GM21737 (cell line): ENCODE measurements at regions not wholly inside any gene's neighbourhood (a gene's known extent, or its start where the extent isn't known, plus 50 kb on each side); places are given as distances from the start of the nearest gene placed in this dataset.

ENCODE experiments used
- ATAC-seq: cut with Tn5 transposase; IDR thresholded peaks from one replicate; pipeline ENCODE4 v1.9.1; 2021; ENCODE audit warnings: mild to moderate bottlenecking, moderate library complexity; ENCODE audit not compliant: unreplicated experiment

DNA sequence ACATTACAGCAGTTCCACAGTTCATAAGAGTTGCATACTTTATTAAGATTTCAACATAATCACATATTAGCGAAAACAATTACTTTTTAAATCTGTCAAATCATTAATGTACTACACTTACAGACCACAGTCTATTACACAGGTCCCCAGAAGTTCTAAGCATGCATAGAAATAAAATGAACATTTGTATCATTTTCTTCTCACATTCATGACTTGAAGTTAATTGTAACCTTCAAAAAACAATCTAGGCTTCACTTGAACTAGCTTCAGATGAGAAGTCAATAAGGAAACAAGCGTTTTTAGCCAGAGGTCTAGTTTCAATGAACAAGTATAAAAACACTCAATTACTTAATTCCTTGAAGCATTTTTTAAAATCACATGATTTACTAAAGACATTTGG is 238.3 kb downstream of the HACE1 start:
- no peak for ATAC-seq

DNA sequence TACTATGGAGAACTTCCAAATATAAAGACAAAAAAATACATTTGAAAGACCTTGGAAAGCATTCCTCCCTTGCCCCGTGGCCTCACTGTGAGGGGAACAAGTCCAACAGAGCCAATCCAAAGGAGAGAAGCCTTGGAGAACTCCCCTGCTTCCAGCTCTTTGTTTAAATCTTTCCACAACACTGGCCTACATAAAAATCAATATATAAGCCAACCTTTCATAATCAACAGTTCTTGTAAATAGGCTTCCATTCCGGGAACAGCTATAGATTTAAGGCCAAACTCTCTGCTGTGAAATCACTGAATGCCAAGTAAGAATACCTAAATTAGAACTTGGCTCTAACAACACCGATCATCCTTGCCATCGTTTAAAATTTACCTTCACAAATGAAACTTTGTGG is 242.1 kb downstream of the HACE1 start:
- no peak for ATAC-seq

DNA sequence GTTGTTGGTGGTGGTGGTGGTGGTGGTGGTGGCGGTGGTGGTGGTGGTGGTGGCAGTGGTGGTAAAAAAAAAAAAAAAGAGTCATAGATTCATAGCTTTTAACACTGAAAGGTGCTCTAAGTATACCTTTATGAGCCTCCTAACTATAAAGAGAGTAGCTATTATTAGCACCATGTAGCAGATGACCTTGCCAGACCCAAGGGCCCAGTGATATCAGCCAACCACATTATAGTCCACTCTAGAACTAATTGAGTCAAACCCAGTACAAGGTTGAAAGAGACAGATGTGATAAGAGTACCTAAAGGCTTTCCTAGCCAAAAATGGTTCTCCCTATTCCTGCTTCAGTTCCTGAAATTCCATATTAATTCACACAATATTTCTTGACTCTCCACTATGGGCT is 245.3 kb downstream of the HACE1 start:
- ATAC-seq: no peak

DNA sequence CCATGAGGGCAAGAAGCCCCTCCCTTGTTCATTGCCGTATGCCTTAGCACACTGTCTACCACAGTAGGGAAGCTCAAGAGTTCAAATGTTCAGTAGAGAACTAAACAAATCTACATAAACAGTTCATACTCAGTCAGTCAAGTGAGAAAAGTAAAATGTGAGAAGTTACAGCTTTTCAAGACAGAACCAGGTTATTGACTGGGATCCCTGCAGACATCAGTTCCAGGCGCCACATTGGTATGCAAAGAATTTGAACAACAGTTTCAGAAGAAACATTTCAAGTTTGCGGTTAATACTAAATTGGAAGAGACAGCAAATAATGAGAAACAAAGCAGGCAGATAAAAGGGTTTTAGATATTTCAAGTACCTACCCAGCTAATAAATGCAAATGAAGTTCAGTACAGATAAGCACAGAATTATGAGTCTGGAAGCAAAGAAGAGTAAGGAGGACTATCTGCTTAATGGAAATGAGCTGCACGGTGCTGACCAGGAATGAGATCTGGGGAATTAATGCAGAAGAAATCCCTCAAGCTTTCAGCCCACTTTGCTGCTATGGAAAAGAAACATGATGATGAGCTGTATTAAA is 246.2 kb downstream of the HACE1 start:
- no peak for ATAC-seq

DNA sequence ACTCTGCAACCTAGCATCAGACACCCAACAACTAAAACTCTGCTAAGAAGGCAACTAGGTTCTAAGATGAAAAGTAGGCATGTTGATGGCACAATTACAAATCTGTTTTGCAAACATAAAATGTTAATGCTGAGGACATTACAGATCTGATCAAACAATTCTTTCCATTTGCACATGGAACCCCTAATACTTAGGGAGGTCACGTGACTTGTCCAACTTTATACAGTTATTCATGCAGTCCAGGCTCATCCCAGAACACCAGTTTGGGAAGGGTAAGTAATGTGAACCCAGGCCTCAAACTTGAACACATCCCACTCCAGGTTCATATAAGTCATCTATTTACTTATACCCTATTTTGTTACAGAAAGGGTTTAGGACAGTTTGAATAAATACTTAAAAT is 247.2 kb downstream of the HACE1 start:
- ATAC-seq: no peak

DNA sequence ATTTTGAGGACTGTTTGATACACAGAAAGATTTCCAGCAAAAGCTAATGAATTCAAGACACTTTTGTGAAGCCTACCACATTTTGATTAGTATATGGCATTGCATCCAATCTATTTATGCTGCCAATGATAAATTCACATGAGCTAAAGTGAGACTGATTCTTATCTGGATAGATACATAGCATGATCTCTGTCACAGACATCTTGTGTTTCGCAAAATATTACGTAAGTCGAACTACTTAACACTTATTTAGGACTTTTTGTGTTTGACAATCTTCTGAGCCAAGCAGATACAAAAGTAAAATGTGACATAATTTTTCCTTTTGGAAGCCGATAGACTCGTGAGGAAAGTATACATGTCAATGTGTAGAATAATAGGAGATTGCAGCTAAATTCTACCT is 251.6 kb downstream of the HACE1 start:
- ATAC-seq: no peak

DNA sequence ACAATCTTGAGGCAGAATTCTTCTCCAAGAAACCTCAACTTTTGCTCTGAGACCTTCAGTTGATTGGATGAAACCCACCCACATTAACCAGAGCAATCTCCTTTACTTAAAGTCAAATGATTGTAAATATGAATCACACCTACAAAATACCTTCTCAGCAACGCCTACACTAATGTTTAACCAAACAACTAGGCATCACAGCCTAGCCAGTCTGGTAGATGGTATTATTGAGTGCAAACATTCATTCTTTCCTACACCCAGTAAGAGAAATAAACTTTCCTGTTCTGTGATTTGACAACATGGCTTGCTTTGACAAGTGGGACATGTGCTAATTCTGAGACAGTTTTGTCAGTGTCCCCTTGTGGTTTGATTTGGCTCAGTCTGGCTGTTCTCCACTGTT is 252.2 kb downstream of the HACE1 start:
- no peak for ATAC-seq

DNA sequence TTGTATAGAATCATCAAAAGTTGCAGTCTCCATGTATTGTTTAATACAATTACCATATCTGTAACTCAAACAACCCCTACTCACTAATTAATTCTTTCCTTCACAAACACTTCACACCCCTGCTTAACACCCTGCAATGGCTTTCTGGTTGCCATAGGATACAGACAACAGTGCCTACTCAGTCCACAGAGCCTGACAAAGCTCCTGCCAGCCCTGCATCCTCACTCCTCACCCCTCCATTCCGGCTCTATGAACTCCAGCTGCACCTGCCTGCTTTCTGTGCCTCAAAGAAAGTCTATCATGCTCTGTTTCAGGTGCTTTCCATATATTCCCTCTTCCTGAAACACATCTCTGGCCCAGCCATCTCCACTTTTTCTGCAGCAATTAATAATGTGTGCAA is 253.4 kb downstream of the HACE1 start:
- no peak for ATAC-seq

DNA sequence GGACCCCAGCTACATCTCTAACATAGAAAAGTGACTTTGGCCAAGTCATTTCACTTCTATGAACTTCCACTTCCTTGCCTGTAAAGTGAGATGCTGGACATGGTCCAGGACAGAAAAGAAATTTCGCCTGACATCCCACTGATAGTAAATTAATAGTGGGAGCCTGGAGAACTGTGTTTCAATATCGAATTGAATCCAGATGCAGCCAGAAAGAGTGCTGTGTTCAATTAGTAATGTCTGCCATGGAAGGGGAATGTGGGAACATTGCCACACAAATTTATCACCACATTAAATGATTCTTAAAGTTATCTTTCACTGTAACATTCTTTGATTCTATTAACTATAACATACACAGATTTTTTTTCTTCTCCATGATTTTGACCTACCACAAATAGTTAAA is 255.0 kb downstream of the HACE1 start:
- ATAC-seq: no peak

DNA sequence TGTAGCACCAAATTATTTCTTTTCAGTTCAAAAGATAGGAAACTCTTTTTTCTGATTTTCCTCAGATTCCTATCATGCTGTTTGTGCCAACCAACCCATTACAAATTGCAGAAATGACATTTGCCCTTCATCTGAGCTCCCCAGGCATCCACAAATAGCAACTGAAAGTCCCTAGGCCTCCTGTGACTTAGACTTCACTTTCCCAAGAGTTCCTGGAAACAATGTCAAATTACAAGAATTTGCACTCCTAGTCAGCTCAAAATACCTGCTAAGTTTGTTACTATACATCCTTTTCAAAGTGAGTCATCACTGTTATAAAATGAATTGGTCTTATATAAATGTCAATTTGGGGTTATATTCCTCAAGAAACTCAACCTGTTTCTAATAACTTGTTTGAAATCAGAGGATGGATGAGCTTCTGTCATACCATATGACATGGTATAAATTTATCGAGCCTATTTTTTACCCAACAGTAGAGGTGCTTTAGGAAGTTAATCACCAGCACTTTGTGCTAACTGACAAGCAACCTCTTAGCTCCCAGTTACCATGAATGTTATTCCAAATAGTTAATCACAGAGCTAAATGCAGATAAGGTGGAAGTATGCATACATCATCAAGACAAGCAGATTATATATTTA is 256.5 kb downstream of the HACE1 start:
- no peak for ATAC-seq

DNA sequence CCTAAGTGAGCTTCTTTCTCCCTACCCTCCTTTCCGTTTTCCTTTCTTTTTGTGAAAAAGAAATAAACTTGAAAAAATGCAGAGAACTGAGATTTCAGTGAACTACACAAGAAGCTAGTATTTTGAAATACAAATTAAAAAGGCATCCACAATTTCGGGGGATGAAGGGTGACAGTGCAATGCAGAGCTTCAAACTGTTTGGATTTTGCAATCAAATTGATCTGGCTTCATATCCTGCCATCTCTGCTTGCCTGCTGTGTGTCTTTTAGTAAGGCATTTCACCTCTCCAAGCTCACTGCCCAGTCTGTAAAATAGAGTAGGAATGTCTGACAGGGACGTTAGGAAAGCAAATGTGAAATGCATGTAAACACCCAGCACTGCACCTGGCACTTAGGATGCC is 258.0 kb downstream of the HACE1 start:
- ATAC-seq: no peak

DNA sequence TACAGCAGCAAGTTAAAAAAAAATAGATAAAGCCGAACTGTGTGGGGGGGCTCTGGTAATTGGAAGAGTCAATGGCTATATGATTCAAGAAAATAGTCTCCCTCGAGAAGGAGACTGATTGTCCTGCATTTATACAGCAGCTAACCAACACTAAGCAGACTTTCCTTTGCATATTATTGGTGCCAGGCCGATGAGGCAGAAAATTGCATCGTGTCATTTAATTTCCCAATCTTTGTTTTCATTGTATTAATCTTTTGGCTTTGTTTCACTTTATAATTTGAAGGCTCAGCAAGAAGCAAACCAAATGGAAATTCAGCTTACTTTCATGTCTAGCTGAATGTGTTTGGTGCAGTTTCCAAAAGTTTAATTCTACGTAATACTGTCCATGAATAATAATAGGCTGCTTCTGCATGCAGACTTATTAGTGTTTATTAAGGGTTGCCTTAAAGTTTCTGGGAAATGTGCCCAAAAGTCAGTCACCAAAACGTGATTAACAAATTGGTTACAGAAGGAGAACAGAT is 258.5 kb downstream of the HACE1 start:
- no peak for ATAC-seq

DNA sequence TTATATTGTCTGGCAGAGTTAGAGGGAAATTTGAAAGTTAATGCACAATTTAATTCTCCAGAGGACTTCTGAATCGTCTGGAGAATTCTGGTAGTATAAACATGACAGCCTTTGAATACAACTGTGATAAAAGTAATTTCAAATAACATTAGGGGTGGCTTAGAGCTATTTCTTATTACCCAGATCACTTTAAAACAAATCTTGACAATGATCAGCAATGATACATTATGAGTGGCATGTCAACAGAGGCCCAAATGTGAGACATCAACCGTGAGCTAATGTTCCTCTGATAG is 259.1 kb downstream of the HACE1 start:
- no peak for ATAC-seq

DNA sequence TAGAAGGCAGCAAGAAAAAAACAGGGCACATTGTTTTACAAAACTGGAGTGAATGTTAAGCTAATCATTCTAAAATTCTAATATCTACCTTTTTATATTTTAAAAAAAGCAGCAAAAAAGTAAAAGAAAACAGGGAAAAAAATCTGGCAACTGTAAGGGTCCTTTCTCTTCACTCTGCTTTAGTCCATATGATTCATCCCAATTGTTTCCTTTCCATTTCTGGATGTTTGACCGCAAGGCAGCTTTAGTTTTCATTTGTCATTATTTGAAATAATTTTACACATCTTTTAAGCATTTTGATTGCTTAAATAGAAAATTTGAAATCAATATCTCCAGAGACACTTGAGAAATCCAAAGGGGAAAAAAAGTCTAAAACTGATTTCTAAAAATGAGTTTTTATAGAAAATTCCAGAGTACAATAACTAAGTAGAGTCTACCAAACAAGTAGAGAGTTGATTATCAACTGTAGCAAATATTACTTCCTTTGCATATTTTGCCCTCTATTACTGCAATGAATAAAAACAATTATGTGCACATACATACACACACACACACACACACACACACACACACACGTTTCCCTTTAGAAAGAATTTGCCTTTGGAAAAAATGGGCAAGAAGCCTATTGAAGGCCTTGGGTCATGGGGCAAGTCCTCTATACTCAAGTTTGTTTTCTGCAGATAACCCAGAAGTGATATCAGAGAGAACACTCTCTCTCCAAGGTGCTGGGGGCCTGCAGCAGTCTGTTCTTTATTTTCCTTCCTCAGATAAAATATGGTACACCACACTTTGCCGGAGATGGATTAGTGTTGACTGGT is 259.7 kb downstream of the HACE1 start:
- ATAC-seq: no peak

DNA sequence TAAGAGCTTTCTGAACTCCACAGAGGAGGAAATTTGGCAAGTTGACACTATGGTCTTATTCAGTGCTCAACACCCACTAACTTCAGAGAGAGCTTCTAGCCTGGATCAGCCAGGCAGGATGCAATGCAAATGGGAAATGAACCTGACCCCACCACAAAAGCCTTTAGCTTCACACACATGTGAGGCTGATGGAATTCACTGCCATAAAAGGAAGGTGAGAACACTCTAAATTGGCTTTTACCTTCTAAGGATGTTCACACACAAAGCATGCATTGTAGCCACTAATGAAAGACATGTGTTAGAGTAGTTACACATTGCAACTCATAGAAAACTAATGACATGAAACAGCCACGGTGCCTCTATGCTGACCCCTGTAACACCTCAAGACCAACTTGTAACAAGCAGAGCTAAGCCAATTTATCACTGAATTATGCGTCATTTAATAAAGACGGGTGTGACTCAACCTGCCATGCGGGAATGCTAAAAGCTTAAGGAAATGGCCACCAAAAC is 262.1 kb downstream of the HACE1 start:
- no peak for ATAC-seq

DNA sequence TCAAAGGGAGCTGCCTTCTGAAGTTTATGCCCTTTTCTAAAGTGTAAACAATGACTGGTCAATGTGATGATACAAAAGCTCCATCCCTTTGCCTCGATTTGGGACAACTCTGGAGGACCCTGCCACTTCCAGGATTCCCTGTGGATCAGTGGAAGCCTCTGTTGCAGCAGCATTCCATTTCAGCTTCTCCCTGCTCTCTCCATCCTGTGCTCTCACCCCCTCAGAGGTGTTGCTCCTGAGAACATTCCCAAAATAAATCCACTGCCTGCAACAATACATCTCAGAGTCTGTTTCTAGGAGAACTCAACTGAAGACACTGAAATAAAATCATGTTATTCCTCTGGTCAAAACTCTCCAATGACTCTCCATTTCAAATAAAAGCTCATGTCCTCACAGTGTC is 263.6 kb downstream of the HACE1 start:
- ATAC-seq: no peak

DNA sequence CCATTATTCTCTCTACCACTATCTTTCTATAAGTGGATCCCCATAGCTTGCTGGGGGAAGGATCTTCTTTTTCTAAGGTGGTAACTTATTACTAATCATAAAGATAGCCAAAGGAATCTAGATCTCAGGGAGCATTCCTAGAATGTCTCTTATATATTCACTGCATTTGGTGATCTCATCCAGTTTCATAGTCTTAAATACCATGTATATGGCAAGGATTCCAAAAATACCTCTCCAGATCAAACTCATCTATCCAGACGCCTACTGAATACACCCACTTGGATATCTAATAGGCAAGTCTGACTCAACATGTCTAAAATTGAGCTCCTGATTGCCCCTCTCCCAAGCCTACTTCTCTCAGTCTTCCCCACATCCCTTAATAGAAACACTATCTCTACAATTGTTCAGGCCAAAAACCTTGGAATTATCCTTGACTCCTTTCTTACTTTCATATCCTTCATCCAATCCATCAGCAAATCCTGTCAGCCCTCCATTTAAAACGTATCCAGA is 264.4 kb downstream of the HACE1 start:
- ATAC-seq: no peak

DNA sequence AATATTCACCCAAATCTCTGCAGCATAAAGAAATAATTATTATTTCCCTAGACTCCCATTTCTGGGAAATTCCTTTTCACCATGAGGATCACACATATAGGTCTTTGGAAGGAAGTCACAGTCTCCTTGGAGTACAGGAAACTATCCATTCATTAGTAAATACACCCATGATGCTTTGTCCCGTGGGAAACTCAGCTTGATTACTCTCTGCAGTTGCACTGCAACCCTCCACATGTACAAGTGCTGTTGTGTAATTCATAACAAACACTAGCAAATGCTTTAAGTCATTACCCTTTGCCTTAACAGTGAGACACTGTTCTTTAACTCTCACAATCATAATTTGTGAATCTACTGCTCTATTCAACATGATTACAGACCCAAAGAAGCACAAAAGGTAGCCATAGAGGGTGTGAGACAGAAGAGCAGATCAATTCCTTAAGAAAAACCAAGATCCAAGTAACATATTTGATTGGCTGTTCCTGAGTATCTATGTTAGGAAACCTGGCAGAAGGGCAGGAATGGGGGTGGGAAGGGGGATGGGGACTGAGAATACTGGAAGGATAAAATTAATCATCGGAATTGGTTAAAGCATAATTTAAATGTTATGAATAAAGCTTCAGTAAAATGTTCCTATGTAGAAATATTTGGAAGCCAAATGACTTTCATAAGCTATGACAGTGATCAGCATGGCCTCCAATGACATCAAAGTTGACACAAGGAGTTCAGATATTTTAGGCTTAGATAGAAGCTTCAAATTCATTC is 268.0 kb downstream of the HACE1 start:
- ATAC-seq: no peak

DNA sequence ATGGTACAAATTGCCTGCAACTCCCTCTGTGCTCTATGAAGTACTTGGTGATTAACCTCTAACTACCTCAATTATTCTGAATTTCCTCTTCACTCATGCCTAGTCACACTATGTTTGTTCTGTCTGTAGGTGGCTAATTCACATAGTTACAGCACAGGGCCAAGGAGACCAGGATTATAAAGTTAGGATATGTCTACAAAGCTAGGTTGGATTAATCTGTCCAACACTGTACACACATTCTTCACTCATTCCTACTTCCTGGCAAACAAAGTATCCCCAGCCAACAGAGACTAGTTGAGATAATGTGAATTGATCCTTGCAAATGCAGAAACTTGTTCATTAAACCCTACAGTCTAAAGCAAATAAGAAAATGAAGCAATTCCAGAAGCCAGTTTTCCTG is 269.8 kb downstream of the HACE1 start:
- no peak for ATAC-seq

DNA sequence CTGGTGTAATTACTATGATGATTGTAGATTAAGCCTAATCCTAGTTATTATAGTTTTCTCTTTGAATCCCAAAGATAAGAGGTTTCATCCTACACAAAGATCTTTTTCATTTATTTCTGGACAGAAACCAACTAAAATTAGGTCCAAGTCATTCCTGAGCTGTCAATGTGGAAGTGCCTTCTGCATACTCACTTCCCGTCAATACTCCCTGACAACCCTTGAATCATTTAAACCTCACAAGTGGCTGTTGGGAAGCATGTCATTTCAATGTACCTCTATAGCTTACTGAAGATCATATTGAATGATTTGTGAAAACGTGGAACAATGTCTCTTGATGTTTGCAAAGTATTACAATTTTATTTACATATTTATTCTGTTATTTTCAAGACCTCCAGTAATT is 274.1 kb downstream of the HACE1 start:
- ATAC-seq: no peak

DNA sequence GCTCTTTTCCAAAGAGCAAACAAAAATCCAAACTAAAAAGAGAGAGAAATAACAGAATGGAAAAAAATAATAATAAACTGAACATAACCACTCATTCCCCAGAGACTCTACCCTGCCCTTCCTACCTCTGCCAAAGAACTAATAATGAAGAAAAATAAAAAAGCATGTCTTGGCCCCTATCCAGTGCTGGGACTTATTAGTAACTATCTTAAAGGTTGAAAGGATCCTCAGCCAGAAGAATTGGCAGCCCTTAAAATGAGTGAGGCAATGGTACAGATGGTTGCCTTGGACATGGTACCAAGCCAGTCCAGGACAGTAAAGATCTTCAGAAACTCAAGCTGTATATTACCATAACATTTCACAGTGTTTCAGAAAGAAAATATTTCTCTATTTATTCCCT is 279.3 kb downstream of the HACE1 start:
- no peak for ATAC-seq
